Panc1 (cell line): ENCODE measurements at regions not wholly inside any gene's neighbourhood (a gene's known extent, or its start where the extent isn't known, plus 50 kb on each side); places are given as distances from the start of the nearest gene placed in this dataset.

Source experiments
- ATAC-seq: fragments of 200-7000 bp; cut with Tn5 transposase; 2 replicates; pipeline ENCODE4 v1.9.1; 2020; ENCODE audit warnings: mild to moderate bottlenecking, moderate library complexity
- BruUV-seq: library from RNA; stranded (reverse); fragments of 400-500 nt; replicated peaks from 2 replicates; lab custom pipeline; 2021; lab: Mats Ljungman, UMichigan
- CTCF ChIA-PET: fragments of 300-600 bp; sonication (Branson Sonifier 250); formaldehyde crosslinking; loops from one replicate; lab custom pipeline; 2022; ENCODE audit warnings: antibody characterized with exemption; lab: Charles Lee
- POLR2A ChIA-PET: fragments of 300-600 bp; sonication (Branson Sonifier 250); formaldehyde crosslinking; loops from one replicate; lab custom pipeline; 2022; ENCODE audit warnings: antibody characterized with exemption; lab: Charles Lee
- DNase-seq: peaks from one replicate; pipeline ENCODE4 v3.0.0-alpha.2; 2010; ENCODE audit warnings: low read depth, low spot score
- H3K27ac ChIP-seq: 2 replicates; pipeline ENCODE4 v1.5.1; 2011; ENCODE audit warnings: mild to moderate bottlenecking, low read length, inconsistent platforms
- H3K27me3 ChIP-seq: fragments of 200-500 bp; sonication (Bioruptor generic); 2 replicates; pipeline ENCODE4 v1.6.0; 2014; ENCODE audit warnings: low read length, inconsistent platforms; ENCODE audit not compliant: control insufficient read depth, insufficient read depth
- H3K36me3 ChIP-seq: fragments of 200-500 bp; sonication (Bioruptor generic); 2 replicates; pipeline ENCODE4 v1.5.1; 2014; ENCODE audit warnings: inconsistent platforms, mild to moderate bottlenecking, low read length, moderate library complexity; ENCODE audit not compliant: control insufficient read depth, insufficient read depth
- H3K4me1 ChIP-seq: 2 replicates; pipeline ENCODE4 v1.5.1; 2011; ENCODE audit warnings: inconsistent platforms, mild to moderate bottlenecking, low read length, moderate library complexity; ENCODE audit not compliant: control insufficient read depth, insufficient read depth
- H3K4me3 ChIP-seq, 2 experiments: 2 replicates each; pipeline ENCODE4 v1.5.1; 2011 to 2012; ENCODE audit warnings: low read depth in 2 of 2, low read length in 2 of 2, mild to moderate bottlenecking in 2 of 2, inconsistent platforms in 1 of 2, moderate library complexity in 1 of 2
- H3K9me3 ChIP-seq: fragments of 200-500 bp; sonication (Bioruptor generic); 2 replicates; pipeline ENCODE4 v1.5.1; 2014; ENCODE audit warnings: low read depth, mild to moderate bottlenecking, inconsistent platforms, low read length, moderate library complexity; ENCODE audit not compliant: control insufficient read depth, insufficient read depth
- CTCF ChIP-seq: fragments of 450-650 bp; IDR thresholded peaks from 2 replicates; pipeline ENCODE4 v1.5.1; 2017; ENCODE audit warnings: mild to moderate bottlenecking
- POLR2AphosphoS5 ChIP-seq: IDR thresholded peaks from 2 replicates; pipeline ENCODE4 v1.6.1; 2012; ENCODE audit warnings: mild to moderate bottlenecking, low read depth, low read length, moderate library complexity
- REST ChIP-seq, 2 experiments: IDR thresholded peaks; 2 replicates each; pipeline ENCODE4 v1.6.1; 2011 to 2012; ENCODE audit warnings: low read depth in 2 of 2, control low read depth in 1 of 2, low read length in 1 of 2, mild to moderate bottlenecking in 1 of 2, moderate library complexity in 1 of 2; ENCODE audit not compliant: insufficient read depth in 1 of 2
- SIN3A ChIP-seq: IDR thresholded peaks from 2 replicates; pipeline ENCODE4 v1.6.1; 2012; ENCODE audit warnings: low read depth, mild to moderate bottlenecking, low read length, moderate library complexity, borderline replicate concordance; ENCODE audit not compliant: insufficient read depth
- TCF7L2 ChIP-seq: IDR thresholded peaks from 2 replicates; pipeline ENCODE4 v1.6.1; 2011; ENCODE audit warnings: mild to moderate bottlenecking, low read depth, low read length, inconsistent platforms
- in situ Hi-C: cut with HindIII; loops from 2 replicates; pipeline ENCODE4 v1.10.0; 2016; ENCODE audit warnings: low sequenced_read_pairs, low pct_unique_long_range_greater_than_20kb
- intact Hi-C: fragments of 100-400 bp; cut with micrococcal nuclease; formaldehyde crosslinking; loops from one replicate; pipeline ENCODE4 v1.10.0; 2022; ENCODE audit not compliant: unreplicated experiment

GRCh38 chr3:26058901-26059321, 269.0 kb downstream of the OXSM start:
- ATAC-seq, result no peak
- BruUV-seq, result no TSS peak

GRCh38 chr3:26061947-26062346, 272.1 kb downstream of the OXSM start:
- Histone ChIP-seq H3K4me1 (no peaks in the 10 kb centered on the region), H3K36me3 (no peaks in the 10 kb centered on the region), H3K9me3 (no peaks in the 10 kb centered on the region), H3K27ac (no peak overlapping the region), H3K27me3 (no peaks in the 10 kb centered on the region), H3K4me3 (no peak overlapping the region)
- no TSS peak for BruUV-seq
- CTCF ChIA-PET, result no interaction called here
- DNase-seq (no peak), ATAC-seq (no peak)
- no peak for TF ChIP-seq POLR2AphosphoS5
- TF ChIP-seq CTCF, result no peak
- no peak for TF ChIP-seq REST (IDR thresholded peaks at IDR 0.05; ENCODE audit: insufficient read depth in 1 of 2, low read depth in 2 of 2, low read length in 1 of 2)
- TF ChIP-seq SIN3A, result no peak
- TF ChIP-seq TCF7L2, result no peak
- in situ Hi-C loops (no loop called here), intact Hi-C loops (no loop called here)
- POLR2A ChIA-PET, result no interaction called here

More at GRCh38 chr3:26058901-26059321, 269.0 kb downstream of the OXSM start:
- no peak overlapping the region for H3K27ac ChIP-seq
- in situ Hi-C loops, result no loop called here
- H3K36me3 ChIP-seq, result no peaks in the 10 kb centered on the region
- no peak overlapping the region for H3K4me3 ChIP-seq
- no peak for DNase-seq
- H3K9me3 ChIP-seq, result no peaks in the 10 kb centered on the region
- POLR2A ChIA-PET, result interaction anchor here (0.6 kb wide), 1 partner anchor 107 kb away, joined by 3 read pairs; no protein-coding TSS in a partner anchor
- H3K27me3 ChIP-seq, result no peaks in the 10 kb centered on the region
- H3K4me1 ChIP-seq, result no peaks in the 10 kb centered on the region
- TF ChIP-seq SIN3A, result no peak
- no peak for TF ChIP-seq CTCF
- TF ChIP-seq TCF7L2, result no peak
- no peak for TF ChIP-seq POLR2AphosphoS5
- no peak for TF ChIP-seq REST (IDR thresholded peaks at IDR 0.05; ENCODE audit: insufficient read depth in 1 of 2, low read depth in 2 of 2, low read length in 1 of 2)
- CTCF ChIA-PET, result no interaction called here
- intact Hi-C loops, result no loop called here
